Sigmoid colon (tissue), 3 donors: ENCODE measurements at regions not wholly inside any gene's neighbourhood (a gene's known extent, or its start where the extent isn't known, plus 50 kb on each side); places are given as distances from the start of the nearest gene placed in this dataset.
"Not testable (repeated sequence)": the region's sequence is repeated elsewhere in the genome, so short reads cannot be mapped to it uniquely, and the experiment has no call there.

Source experiments
- POLR2A ChIP-seq, 2 donors: fragments of 450-650 bp; IDR thresholded peaks; one replicate each; pipeline ENCODE4 v1.6.1; 2016; ENCODE audit warnings: antibody characterized with exemption in 2 of 2, mild to moderate bottlenecking in 2 of 2, moderate library complexity in 2 of 2
- TF ChIP-seq, protein P1 (sequence below), 4 experiments: fragments of 450-650 bp in 3 of 4; fragments of 200-600 bp in 1 of 4; IDR thresholded peaks; one replicate each; pipeline ENCODE4 v1.5.1; 2016 to 2019; ENCODE audit warnings: antibody characterized with exemption in 4 of 4, mild to moderate bottlenecking in 3 of 4, moderate library complexity in 2 of 4

DNA sequence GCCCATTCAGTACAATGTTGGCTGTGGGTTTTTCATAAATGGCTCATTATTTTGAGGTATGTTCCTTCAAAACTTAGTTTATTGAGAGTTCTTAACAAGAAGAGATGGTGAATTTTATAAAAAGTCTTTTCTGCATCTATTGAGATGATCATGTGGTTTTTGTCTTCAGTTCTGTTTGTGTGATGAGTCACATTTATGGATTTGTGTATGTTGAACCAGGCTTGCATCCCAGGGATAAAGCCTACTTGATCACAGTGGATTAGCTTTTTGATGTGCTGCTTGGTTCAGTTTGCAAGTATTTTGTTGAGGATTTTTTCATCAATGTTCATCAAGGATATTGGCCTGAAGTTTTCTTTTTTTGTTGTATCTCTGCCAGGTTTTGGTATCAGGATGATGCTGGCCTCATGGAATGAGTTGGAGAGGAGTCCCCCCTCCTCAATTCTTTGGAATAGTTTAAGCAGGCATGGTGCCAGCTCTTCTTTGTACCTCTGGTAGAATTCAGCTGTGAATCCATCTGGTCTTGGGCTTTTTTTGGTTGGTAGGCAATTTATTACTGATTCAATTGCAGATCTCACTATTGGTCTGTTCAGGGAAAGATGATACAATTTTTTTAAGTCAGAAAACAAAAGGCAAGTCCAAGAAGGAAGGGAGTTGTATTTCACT is 136.4 kb downstream of the ARL4C start:
- TF ChIP-seq, protein P1, sequence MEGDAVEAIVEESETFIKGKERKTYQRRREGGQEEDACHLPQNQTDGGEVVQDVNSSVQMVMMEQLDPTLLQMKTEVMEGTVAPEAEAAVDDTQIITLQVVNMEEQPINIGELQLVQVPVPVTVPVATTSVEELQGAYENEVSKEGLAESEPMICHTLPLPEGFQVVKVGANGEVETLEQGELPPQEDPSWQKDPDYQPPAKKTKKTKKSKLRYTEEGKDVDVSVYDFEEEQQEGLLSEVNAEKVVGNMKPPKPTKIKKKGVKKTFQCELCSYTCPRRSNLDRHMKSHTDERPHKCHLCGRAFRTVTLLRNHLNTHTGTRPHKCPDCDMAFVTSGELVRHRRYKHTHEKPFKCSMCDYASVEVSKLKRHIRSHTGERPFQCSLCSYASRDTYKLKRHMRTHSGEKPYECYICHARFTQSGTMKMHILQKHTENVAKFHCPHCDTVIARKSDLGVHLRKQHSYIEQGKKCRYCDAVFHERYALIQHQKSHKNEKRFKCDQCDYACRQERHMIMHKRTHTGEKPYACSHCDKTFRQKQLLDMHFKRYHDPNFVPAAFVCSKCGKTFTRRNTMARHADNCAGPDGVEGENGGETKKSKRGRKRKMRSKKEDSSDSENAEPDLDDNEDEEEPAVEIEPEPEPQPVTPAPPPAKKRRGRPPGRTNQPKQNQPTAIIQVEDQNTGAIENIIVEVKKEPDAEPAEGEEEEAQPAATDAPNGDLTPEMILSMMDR (IDR thresholded peaks at IDR 0.05), result not testable (repeated sequence)
- TF ChIP-seq POLR2A (IDR thresholded peaks at IDR 0.05), result not testable (repeated sequence)
